GM12874 (cell line): ENCODE measurements at regions not wholly inside any gene's neighbourhood (a gene's known extent, or its start where the extent isn't known, plus 50 kb on each side); places are given as distances from the start of the nearest gene placed in this dataset.

ENCODE experiments used
- TF ChIP-seq, protein P1 (sequence below): IDR thresholded peaks from 2 replicates; pipeline ENCODE4 v1.5.1; 2011; ENCODE audit warnings: low read depth, mild to moderate bottlenecking, control low read depth, low read length, moderate library complexity; ENCODE audit not compliant: insufficient read depth

GRCh38 chr14:40133463-40133862 lies 701.2 kb upstream of the FBXO33 start:
- TF ChIP-seq, protein P1, sequence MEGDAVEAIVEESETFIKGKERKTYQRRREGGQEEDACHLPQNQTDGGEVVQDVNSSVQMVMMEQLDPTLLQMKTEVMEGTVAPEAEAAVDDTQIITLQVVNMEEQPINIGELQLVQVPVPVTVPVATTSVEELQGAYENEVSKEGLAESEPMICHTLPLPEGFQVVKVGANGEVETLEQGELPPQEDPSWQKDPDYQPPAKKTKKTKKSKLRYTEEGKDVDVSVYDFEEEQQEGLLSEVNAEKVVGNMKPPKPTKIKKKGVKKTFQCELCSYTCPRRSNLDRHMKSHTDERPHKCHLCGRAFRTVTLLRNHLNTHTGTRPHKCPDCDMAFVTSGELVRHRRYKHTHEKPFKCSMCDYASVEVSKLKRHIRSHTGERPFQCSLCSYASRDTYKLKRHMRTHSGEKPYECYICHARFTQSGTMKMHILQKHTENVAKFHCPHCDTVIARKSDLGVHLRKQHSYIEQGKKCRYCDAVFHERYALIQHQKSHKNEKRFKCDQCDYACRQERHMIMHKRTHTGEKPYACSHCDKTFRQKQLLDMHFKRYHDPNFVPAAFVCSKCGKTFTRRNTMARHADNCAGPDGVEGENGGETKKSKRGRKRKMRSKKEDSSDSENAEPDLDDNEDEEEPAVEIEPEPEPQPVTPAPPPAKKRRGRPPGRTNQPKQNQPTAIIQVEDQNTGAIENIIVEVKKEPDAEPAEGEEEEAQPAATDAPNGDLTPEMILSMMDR, result no peak

GRCh38 chr14:40129159-40129558 lies 696.9 kb upstream of the FBXO33 start:
- TF ChIP-seq, protein P1, result no peak

DNA sequence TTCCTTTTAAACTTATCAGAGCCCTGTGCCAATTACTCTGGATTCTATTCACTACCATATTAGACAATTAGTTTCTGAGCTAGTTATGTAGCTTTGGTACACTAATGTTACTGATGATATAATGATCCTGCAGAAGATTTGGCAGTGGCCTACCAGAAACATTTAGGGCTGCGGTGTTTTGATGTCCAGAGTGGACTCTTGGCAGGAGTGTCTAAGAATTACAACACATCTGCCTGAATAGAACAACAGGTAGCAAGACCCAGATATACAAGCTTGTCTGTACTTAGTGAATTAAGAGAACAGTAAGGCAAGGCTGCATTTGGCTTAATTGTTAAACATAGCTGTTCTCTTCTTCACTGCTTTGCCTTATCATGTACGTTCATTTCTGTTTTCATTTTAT lies 691.6 kb upstream of the FBXO33 start:
- TF ChIP-seq, protein P1, result no peak

DNA sequence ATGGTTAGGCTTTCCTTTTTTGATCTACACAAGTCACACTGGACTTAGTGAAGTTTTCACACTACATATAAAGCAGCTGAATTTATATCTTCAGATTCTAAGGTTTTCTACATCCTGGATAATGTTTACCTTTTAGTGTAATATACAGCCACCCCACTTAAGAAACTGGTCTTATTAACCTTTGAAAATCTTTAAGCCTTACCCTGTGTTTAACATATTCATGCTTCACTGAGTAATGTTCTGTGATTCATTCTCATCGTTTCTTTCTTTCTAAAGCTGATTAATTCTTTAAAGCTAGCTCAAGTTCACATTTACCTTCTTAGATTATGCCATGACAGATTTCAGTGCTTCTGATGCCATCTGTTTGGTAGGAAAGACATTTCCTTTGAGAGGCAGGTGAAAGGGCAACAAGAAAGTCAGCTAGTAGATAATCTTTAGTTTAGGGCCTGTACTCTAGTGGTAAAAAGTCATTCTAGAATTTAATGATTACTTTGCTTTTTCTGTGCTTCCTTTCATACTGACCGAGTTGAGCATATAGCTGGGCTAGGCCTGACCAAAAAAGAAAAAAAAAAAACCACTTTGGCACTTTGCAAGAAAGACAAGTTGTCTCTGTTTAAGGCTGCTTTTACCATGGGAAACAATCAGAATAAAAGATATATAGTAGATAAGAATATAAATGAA lies 690.9 kb upstream of the FBXO33 start:
- TF ChIP-seq, protein P1, result no peak

DNA sequence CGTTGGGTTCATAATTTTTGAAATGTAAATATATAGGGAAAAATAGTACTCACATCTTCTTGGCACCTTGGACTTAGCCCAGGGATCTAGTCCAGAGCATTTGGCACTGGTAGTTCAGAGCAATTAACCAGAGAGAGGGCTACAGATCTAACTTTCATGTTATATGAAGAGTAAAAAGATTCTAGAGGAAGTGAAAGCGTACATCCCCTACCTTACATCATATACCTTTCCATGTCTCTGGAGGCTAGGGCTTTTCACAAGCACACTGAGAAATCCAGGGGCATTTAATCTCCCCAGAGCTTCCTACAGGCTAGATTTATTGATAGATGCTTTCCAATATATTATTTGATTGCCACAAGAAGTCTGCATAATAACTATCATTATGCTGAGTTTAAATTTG lies 687.5 kb upstream of the FBXO33 start:
- TF ChIP-seq, protein P1, result no peak

DNA sequence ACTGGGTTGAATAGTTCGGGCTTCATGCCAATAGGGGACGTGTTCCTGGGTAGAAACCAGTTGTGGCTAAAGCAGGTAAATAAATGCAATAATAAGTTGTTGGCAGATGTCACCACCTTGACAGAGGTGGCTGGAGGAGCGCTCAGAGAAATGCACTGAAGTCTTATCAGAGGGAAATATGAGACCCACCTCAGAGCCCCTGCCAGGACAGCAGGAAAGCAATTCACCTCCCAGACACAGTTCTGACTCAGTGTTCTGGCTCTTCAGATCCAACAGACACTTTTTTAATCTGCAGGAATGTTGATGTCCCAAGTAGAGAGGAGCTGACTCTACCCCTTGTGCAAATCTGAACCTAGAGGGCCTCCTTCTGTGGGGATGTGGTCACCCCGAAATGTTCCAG lies 687.1 kb upstream of the FBXO33 start:
- TF ChIP-seq, protein P1, result no peak

- TF ChIP-seq, protein P1, result no peak
Measured at GRCh38 chr14:40115583-40115982, 683.4 kb upstream of the FBXO33 start.

DNA sequence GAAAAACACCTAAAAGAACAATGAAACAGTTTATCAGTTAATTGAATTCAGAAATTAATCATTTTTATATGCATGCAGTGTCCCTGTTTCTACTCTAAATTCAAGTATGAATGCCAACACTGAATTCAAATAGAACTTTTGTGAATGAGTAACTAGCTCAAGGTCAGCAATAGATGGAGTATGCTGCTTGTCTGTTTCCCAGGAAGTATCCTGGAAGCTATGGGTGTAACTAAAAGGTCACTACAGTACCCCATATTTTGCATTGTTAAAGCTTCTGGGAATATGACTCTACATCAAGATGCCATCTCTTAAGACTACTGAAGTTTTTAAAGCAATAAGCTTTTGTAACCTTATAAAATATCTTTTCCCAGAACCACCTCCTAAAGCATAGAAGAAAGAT lies 681.4 kb upstream of the FBXO33 start:
- TF ChIP-seq, protein P1, result no peak
